Stimulated activated memory B cell treated with anti-CD40 and anti-IgM and Interleukin-4, amounts not matched to agents 10 μg/mL and 1 μg/mL and 100 μg/mL, for 72 hours (primary cell): ENCODE measurements at regions not wholly inside any gene's neighbourhood (a gene's known extent, or its start where the extent isn't known, plus 50 kb on each side); places are given as distances from the start of the nearest gene placed in this dataset.
"Not testable (repeated sequence)": the region's sequence is repeated elsewhere in the genome, so short reads cannot be mapped to it uniquely, and the experiment has no call there.

Experiments used
- ATAC-seq: fragments of 150-1000 bp; cut with Tn5 transposase; 2 replicates; pipeline ENCODE4 v1.10.0; 2021
- H3K27ac Mint-ChIP-seq: one replicate; pipeline ENCODE4 v1.8.0; 2022; ENCODE audit warnings: mild to moderate bottlenecking, mixed read lengths
- H3K27me3 Mint-ChIP-seq: one replicate; pipeline ENCODE4 v1.8.0; 2022; ENCODE audit warnings: mixed read lengths
- H3K36me3 Mint-ChIP-seq: one replicate; pipeline ENCODE4 v1.8.0; 2022; ENCODE audit warnings: mixed read lengths
- H3K4me1 Mint-ChIP-seq: one replicate; pipeline ENCODE4 v1.8.0; 2022; ENCODE audit warnings: mixed read lengths
- H3K4me3 Mint-ChIP-seq: one replicate; pipeline ENCODE4 v1.8.0; 2022; ENCODE audit warnings: mild to moderate bottlenecking, moderate library complexity, mixed read lengths
- H3K9me3 Mint-ChIP-seq: one replicate; pipeline ENCODE4 v1.8.0; 2022; ENCODE audit warnings: mixed read lengths

GRCh38 chr12:33945438-33945784, 76.9 kb upstream of the ALG10 start:
- Mint-ChIP-seq H3K9me3 (peaks cover 12% of the 10 kb centered on the region), H3K27ac (no peak overlapping the region), H3K4me1 (no peaks in the 10 kb centered on the region), H3K27me3 (no peaks in the 10 kb centered on the region), H3K36me3 (no peaks in the 10 kb centered on the region), H3K4me3 (no peak overlapping the region)
- no peak for ATAC-seq

DNA sequence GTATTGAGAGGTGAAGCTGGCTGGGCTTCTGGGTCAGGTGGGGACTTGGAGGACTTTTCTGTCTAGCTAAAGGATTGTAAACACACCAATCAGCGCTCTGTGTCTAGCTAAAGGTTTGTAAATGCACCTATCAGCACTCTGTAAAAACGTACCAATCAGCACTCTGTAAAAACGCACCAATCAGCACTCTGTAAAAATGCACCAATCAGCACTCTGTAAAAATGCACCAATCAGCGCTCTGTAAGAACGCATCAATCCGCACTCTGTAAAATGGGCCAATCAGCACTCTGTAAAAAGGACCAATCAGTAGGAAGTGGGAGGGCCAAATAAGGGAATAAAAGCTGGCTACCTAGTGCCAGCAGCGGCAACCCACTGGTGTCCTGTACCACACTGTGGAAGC, 56.1 kb upstream of the ALG10 start:
- H3K4me1 Mint-ChIP-seq, H3K4me3 Mint-ChIP-seq, H3K27me3 Mint-ChIP-seq, H3K27ac Mint-ChIP-seq, H3K9me3 Mint-ChIP-seq, ATAC-seq, H3K36me3 Mint-ChIP-seq: not testable (repeated sequence)

DNA sequence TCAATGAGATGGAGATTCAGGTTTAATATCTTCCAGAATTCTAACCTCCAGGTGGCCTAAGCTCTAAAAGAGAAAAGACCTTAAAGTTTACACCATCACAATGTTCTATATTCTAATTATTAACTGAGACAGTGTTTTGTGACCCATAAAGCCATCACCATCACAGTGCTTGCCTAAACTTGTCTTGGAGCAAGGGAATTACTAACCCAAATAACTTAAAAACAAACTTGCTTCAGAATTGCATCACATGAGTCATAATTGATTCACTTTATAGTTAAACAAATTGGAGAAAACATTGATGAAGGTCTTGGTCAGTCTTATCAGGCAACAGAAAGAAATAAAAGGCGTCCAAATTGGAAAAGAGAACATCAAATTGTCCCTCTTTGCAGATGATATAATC, 54.5 kb upstream of the ALG10 start:
- Mint-ChIP-seq H3K36me3 (no peaks in the 10 kb centered on the region), H3K27me3 (no peaks in the 10 kb centered on the region), H3K27ac (no peak overlapping the region), H3K9me3 (peaks cover 7% of the 10 kb centered on the region), H3K4me1 (no peaks in the 10 kb centered on the region), H3K4me3 (no peak overlapping the region)
- no peak for ATAC-seq
